ENCODE measurements at regions not wholly inside any gene's neighbourhood (a gene's known extent, or its start where the extent isn't known, plus 50 kb on each side); places are given as distances from the start of the nearest gene placed in this dataset.
"Not testable (repeated sequence)": the region's sequence is repeated elsewhere in the genome, so short reads cannot be mapped to it uniquely, and the experiment has no call there.

- H3K23ac ChIP-seq (ENCODE audit: insufficient read length); H4K8ac ChIP-seq (ENCODE audit: extremely low read depth, insufficient read depth, low read length); H3K14ac ChIP-seq (ENCODE audit: insufficient read length); H3K9ac ChIP-seq (replicated peaks in 1 of 4; ENCODE audit: extremely low read depth in 1 of 4, low read depth in 3 of 4, low read length in 3 of 4); CTCF ChIA-PET (ENCODE audit: partially characterized antibody); H3K18ac ChIP-seq (ENCODE audit: extremely low read depth, low read length); FAIRE-seq; DNase-seq (ENCODE audit: low read depth in 1 of 2, low spot score in 2 of 2); H3K56ac ChIP-seq (replicated peaks; ENCODE audit: insufficient read length, low read depth, low read length); H4K20me1 ChIP-seq (replicated peaks in 1 of 2; ENCODE audit: control insufficient read depth in 1 of 2, insufficient read depth in 2 of 2, low read length in 2 of 2); H2BK15ac ChIP-seq (ENCODE audit: low read length); H3K4ac ChIP-seq (replicated peaks; ENCODE audit: insufficient read length, low read depth, low read length); H2AK5ac ChIP-seq (ENCODE audit: low read depth, low read length); H2AFZ ChIP-seq (ENCODE audit: low read length); H2BK20ac ChIP-seq (ENCODE audit: low read length); H4K5ac ChIP-seq (ENCODE audit: insufficient read length, low read depth, low read length); H3K4me2 ChIP-seq (ENCODE audit: insufficient read depth in 1 of 2, low read depth in 2 of 2, low read length in 2 of 2); H3K27ac ChIP-seq (ENCODE audit: low read depth, low read length); H2BK5ac ChIP-seq (ENCODE audit: low read depth, low read length); H3K79me2 ChIP-seq (ENCODE audit: control insufficient read depth in 1 of 2, insufficient read depth in 2 of 2, low read length in 2 of 2); H2BK120ac ChIP-seq (replicated peaks; ENCODE audit: low read depth, low read length); H3K36me3 ChIP-seq (ENCODE audit: control insufficient read depth in 2 of 4, insufficient read depth in 4 of 4, low read length in 3 of 4); H3K27me3 ChIP-seq (replicated peaks in 1 of 4; ENCODE audit: control insufficient read depth in 3 of 4, extremely low read depth in 1 of 4, insufficient read depth in 3 of 4, low read length in 3 of 4); H2BK12ac ChIP-seq (ENCODE audit: low read depth, low read length); H3K4me3 ChIP-seq (ENCODE audit: extremely low read depth in 1 of 4, insufficient read depth in 2 of 4, low read depth in 3 of 4, low read length in 4 of 4); H3K4me1 ChIP-seq (replicated peaks in 1 of 4; ENCODE audit: control insufficient read depth in 3 of 4, insufficient read depth in 4 of 4, low read length in 3 of 4); H4K91ac ChIP-seq (replicated peaks; ENCODE audit: insufficient read length, low read length); H3K79me1 ChIP-seq (ENCODE audit: low read depth, low read length); POLR2A ChIA-PET (ENCODE audit: partially characterized antibody): not testable (repeated sequence)
- WGBS, 2 experiments (ENCODE audit: extremely low coverage in 1 of 2, insufficient coverage in 1 of 2, insufficient read length in 1 of 2, insufficient replicate concordance in 2 of 2, low coverage in 1 of 2, low lambda C conversion rate in 2 of 2, missing lambda C conversion rate in 1 of 2): no CpG with 5 or more reads among the region's 19 CpGs
- Histone ChIP-seq H3K9me3 (ENCODE audit: insufficient read depth in 2 of 2, low read depth in 1 of 2, low read length in 1 of 2) (peaks cover 45 to 49% of the 10 kb centered on the region in 2 experiments), H3K23me2 (ENCODE audit: low read depth, low read length) (peaks cover 21% of the 10 kb centered on the region; the same call in 1 of the 2 replicates)
Measured at GRCh38 chr14:105692110-105692685, 165.8 kb downstream of the TMEM121 start.

Data from H1 (cell line).